Omental fat pad (tissue), 3 donors: ENCODE measurements at regions not wholly inside any gene's neighbourhood (a gene's known extent, or its start where the extent isn't known, plus 50 kb on each side); places are given as distances from the start of the nearest gene placed in this dataset.
A peak's percentile ranks its signal among the peaks of the same experiment; 100 is the strongest.

Source experiments
- ATAC-seq: fragments of 150-250 bp; one replicate; pipeline ENCODE4 v1.9.1; 2016; ENCODE audit warnings: mild to moderate bottlenecking, moderate library complexity; ENCODE audit not compliant: low FRiP score
- DNase-seq: peaks from one replicate; pipeline ENCODE4 v3.0.0-alpha.2; 2019; ENCODE audit warnings: low spot score
- TF ChIP-seq, protein P1 (sequence below), 3 donors: fragments of 450-650 bp; IDR thresholded peaks; one replicate each; pipeline ENCODE4 v1.5.1; 2016 to 2017; ENCODE audit warnings: antibody characterized with exemption in 3 of 3, mild to moderate bottlenecking in 3 of 3, moderate library complexity in 2 of 3

DNA sequence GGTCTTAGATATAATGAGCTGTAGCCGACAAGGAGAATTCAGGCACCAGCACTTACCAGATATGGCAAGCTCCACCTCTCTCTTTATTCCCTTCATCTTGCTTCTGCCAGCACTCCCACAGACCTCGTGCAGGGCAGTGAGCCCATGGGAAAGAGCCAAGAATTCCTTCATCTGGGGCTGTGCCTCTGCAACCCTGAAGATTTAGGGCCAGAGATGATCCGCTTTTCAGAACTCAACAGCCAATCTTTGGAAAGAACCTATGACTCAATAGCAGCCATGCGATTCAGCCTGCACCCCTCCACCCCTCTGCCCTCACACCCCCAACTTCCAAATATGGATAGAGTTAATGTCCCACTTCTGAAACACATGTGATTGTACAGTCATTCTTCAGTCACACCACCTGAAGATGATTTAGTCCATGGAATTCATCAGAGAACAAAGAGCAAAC, 533.7 kb upstream of the TNP1 start:
- ATAC-seq, result peak; percentile 90
- TF ChIP-seq, protein P1, sequence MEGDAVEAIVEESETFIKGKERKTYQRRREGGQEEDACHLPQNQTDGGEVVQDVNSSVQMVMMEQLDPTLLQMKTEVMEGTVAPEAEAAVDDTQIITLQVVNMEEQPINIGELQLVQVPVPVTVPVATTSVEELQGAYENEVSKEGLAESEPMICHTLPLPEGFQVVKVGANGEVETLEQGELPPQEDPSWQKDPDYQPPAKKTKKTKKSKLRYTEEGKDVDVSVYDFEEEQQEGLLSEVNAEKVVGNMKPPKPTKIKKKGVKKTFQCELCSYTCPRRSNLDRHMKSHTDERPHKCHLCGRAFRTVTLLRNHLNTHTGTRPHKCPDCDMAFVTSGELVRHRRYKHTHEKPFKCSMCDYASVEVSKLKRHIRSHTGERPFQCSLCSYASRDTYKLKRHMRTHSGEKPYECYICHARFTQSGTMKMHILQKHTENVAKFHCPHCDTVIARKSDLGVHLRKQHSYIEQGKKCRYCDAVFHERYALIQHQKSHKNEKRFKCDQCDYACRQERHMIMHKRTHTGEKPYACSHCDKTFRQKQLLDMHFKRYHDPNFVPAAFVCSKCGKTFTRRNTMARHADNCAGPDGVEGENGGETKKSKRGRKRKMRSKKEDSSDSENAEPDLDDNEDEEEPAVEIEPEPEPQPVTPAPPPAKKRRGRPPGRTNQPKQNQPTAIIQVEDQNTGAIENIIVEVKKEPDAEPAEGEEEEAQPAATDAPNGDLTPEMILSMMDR (IDR thresholded peaks at IDR 0.05), result no peak
- no peak for DNase-seq

DNA sequence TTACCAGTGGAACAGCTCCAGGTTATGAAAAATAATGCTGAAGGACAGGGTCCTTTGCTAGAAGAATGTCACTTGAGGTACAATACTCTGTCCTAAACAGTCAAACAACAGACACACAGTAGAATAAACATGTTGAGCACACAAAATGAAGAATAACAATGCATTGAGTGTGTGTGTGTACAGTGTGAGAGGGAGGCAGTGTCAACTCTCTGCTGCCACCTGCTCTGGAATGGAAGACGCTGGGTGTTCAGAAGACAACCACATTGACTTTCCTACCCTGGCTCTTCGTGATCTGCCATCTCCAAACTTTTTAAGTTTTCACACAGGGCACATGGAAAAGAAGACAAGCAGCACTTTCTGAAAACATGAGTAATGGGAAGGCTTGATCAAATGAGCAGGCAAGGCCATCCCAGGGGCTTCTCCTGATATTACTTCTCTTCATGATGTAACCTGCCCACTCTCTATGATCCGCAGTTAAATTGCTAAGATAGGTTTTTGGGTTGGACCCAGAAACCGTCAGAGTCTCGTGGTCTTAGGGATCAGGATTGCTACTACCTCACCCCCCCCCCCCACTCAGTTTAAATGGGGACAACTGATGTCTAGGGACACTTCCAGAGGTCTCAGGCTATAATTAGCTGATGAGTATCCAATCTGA, 533.2 kb upstream of the TNP1 start:
- ATAC-seq (peak; percentile 62), DNase-seq (no peak)
- TF ChIP-seq, protein P1 (IDR thresholded peaks at IDR 0.05), result no peak

DNA sequence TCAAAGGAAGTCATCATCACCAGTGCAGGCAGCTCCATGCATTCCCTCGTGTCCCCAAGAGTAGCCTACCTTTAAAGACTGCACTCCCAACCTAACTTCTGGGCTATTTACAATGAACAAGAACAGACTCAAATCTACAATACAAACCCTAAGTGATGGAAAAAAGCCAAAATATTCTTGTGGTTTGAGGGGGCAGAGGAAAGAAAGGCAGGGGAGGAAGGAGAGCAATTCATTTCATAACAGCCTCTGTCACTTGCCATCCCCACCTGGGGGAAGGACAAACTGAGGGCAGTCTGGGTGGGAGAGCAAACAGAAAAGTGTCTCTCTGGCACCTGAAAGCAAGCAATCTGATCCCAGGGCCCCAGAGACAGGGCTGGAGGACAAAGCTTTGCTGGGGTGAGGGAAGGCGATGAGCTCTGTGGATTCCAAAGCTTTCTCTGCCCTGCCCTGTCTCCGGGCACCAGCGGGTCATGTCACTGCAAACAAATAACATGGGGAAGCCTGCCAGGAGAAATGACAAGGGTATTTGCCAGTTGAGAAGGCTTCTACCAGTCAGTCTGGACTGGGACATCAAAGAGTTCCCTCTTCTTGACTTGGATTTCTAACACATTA, 528.0 kb upstream of the TNP1 start:
- no peak for DNase-seq
- ATAC-seq, result no peak
- TF ChIP-seq, protein P1 (IDR thresholded peaks at IDR 0.05), result no peak

DNA sequence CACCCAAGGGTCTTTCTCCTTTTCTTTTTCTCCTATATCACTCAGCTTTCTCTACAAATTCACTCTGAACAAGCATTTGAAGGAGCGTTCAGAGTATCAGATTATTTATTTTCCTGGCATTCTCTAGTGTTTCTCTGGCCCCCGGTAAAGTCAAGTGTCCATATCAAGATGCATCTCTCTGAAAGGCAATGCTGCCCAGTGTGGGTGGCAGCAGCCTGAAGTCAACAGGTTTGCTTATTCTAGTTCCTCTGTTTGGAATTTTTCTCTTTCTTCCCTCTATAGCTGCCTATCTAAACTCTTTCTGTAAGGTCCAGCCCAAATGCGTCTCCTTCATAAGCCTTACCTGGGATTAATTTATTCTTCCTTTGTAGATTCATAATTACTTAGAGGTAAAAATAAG, 526.2 kb upstream of the TNP1 start:
- DNase-seq, result no peak
- no peak for ATAC-seq
- TF ChIP-seq, protein P1 (IDR thresholded peaks at IDR 0.05), result no peak

DNA sequence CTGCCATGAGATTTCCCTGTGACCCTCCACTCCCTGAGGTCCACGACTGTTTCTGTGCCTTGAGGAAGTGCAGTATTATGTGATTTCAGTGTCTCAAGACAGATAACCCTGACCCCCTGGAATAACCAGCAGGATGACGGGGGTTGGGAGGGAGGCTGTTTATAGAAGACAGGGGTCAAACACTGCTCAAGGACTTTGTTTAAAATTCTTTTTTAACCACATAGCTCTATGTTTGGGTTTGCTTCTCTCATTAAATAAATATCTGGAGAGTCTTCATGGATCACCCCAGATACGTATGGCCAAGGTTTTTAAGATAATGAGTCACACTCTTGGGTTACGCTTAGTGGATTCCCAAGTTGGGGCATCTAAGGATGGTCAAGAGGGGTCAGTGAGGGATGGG, 523.8 kb upstream of the TNP1 start:
- ATAC-seq (no peak), DNase-seq (no peak)
- TF ChIP-seq, protein P1 (IDR thresholded peaks at IDR 0.05), result no peak

DNA sequence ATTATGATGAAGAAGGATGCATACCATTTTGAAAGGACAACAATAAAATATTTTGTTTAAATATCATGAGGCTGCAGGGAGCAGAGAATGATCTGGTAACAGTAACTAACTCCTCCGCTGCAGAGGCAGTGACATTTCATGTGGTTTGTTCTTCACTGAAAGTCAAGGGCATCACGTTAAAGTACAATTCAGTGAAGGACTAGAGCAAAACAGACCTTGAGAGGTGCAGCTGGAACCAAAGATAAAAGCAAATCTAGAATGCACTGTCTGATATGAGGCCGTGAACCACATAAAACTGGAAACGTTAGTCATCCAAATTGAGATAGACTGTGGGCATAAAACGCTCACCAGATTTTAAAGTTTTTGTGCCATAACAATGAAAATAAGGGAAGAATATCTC, 522.9 kb upstream of the TNP1 start:
- ATAC-seq (no peak), DNase-seq (no peak)
- TF ChIP-seq, protein P1 (IDR thresholded peaks at IDR 0.05), result no peak

DNA sequence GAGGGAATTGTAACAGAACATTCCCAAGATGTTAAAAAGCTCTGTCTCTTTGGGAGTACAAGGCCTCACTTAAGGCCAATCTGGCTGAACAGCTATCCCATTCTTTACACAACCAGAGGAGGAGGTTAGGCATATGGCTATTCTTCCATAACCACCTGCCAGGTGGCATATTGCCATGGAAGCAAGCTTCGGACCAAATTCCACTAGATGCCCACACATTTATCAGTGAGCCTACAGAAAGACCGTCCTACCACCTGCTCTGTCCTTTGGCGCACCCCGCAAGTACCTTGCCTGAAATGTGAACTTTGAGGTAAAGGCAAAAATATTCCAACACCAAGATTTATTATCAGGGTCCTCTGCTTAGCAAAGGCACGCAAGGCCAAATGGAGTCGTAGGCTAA, 519.9 kb upstream of the TNP1 start:
- DNase-seq, result no peak
- TF ChIP-seq, protein P1 (IDR thresholded peaks at IDR 0.05), result no peak
- peak; percentile 68 for ATAC-seq
